Right renal pelvis (tissue), 4 donors: ENCODE measurements at regions not wholly inside any gene's neighbourhood (a gene's known extent, or its start where the extent isn't known, plus 50 kb on each side); places are given as distances from the start of the nearest gene placed in this dataset.

ENCODE experiments used
- DNase-seq, 4 donors: peaks; one replicate each; pipeline ENCODE4 v3.0.0-alpha.2; 2013; ENCODE audit warnings: low read depth in 4 of 4, low spot score in 3 of 4, missing footprints in 1 of 4

DNA sequence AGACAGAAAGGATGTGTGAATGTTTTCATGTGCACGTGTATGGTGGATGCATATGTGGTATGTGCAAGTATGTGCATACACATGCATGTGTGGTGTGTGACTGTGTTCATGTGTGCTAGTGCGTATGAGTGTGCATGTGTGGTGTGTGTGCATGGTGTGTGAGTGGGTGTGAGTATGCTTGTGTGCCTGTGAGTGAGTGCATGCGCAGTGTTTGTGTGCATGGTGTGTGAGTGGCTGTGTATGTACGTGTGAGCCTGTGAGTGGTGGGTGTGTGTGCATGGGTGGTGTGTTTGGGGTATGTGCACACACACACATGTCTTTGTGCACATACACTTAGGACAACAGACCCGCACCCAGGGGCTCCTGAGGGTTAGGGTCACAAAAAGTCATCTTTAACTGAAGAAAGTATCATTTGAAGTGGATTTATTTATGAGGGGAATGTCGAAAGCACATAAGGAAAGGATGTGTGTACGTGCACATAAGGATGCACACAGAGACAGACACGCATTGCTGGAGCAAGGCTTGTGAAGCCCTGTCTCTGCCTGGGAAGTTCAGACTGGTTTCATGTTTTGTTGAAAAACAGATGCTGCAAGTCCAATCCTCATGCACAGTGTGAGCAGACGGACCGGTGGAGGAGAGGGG, 237.0 kb downstream of the SYK start:
- DNase-seq: no peak

DNA sequence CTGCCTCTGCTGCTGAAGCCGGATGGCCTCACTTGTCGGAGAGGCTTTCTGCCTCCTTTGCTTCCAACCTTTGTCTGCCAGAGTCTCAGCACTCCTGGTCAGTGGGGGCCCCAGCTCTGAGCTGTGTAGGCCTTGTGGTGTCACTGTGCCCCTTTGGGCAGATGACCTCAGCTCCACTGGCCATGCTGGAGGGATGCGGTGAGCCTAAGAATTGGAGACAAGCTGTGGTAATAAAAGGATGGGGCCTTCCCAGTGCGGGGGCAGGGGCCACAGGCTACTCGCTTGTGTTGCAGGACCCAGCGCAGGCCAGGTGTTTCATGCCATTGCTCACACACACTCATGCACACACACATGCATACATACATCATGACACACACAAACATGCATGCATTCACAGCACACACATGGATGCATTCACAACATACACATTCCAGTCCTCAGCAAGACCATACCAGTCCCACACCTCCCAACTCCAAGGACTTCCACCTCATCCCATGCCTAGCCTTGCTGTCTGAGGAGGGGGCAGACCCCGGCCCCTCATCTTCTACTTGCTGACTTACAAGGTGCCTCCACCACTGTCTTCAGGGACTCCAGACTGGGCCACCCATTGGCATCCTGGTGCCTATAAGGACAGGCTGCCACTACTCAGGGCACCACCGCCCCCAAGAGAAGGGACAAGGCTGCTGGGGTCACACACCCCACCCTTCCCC, 237.7 kb downstream of the SYK start:
- DNase-seq: no peak

DNA sequence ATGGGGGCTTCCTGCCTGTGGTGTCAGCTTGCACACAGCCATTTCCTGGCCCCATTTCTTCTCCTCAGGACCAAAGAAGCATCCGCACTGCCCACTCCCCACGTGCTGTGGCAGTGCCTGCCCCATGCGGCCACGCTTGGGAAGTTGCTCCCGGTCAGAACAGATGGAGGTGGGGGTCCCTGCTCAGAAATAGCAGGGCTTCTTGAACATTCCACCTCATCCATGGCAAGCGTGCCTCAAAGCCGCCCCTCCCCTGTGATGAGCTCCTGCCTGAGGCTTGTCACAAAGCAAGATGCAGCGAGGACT, 238.2 kb downstream of the SYK start:
- DNase-seq: no peak

DNA sequence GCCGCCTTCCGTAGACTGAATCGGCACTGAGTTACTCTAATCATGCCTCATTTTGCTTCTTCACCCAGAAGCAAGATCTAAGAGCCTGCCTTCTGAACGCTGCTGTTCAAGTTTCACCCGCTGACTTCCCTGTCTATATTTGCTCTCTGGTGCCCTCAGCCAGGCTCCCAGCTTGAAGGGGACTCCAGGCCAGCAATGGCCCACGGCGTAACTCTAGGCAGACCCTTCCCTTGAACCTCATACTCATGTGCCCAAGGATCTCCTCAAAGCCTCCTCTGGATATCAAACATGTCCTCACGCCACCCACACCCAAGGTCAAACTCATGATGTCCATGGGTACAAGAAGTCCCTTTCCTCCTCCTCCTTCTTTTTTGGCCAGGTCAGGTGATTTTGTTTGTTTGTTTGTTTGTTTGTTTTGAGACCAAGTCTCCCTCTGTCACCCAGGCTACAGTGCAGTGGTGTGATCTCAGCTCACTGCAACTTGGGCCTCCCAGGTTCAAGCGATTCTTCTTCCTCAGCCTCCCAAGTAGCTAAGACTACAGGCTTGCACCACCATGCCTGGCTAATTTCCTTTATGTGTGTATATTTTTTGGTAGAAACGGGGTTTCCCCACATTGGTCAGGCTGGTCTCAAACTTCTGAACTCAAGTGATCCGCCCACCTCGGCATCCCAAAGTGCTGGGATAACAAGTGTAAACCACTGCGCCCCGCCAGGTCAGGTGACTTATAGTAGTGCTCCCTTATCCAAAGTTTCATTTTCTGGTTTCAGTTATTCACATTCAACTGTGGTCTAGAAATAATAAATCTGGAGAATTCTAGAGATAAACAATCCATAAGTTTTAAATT, 239.0 kb downstream of the SYK start:
- DNase-seq: no peak

DNA sequence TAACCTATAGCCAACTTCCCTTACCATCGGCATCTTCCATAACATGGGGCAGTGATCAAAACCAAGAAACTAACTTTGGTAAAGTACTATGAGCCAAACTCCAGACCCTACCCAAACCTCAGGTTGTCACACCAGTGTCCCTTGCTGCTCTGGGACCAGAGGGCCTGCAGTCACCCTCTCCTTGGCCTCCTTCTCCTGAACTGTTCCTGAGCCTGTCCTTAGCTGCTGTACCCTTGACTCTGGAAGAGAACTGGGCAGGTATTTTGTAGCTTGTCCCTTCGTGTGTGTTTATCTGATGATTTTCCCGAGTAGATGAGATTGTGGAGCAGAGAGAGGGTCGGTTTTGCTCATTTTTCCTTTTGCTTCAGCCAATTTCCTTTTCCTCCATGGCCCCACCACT, 240.4 kb downstream of the SYK start:
- no peak for DNase-seq

DNA sequence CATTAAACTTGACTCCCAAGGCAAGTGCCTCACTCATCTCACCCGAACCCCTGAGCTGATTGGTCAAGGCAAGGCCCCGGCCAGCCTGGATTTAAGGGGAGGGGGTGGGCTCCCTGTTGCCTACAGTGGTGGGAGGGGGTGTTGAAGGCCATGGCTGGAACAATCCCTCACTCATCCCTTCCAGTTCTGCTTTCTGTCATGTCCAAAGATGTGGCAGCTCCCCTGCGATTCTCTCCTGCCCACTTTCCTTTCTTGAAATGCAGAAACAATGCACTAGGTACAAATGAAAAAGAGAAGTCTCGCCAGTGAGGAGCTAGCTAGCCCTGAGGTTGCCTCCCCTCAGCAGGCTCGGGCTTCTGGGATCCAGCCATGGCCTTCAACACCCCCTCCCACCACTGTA, 240.9 kb downstream of the SYK start:
- DNase-seq: no peak

DNA sequence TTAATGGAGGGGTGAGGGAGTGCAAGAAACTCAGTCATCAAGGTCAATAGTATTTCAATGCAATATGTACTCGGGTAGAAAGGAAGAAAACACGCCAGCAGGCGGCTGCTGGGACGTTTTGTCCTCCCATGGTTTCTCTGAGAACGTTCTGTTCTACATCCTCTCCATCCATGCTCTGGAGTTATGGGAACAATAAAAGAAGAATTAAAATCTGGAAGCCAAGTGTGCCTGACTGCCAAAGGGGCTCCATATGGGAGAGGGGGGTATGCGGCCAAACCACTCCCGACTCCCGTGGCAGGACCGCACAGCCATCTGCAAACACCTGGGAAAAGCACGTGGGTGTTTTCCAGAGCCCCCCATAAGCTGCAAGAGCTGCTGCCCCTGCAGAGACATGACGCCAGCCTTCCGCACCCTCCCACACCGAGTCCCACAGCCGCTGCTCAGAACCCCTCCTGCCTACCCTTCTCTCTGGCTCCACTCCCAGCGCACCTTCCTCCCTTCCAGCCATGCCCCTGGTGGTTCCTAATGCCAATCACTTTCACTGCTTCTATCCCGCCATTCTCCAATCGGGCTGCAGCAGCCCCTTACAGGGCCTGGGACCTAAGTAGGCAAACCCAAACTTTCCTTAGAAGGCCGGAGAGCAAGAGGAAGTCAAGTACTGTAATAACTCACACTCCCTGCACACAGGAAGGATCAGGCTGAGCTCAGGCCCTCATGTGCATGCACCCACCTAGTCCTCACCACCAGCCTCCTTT, 241.6 kb downstream of the SYK start:
- no peak for DNase-seq

DNA sequence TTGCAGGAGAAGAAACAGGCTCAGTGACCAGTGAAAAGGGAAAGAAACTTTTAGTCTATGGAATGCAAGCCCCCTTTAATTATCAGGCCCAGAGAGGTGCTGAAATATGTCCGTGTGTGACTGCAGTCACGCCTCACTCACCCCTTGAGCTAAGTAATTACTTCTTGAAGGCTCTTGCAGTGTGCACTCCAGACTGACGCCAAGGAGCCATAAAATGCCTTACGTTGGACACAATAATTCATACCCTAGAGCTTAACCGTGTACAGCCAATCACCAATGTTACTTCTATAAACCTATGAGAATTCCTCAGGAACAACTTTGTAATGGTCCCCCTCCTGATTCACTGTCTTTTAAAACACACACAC, 242.2 kb downstream of the SYK start:
- no peak for DNase-seq

DNA sequence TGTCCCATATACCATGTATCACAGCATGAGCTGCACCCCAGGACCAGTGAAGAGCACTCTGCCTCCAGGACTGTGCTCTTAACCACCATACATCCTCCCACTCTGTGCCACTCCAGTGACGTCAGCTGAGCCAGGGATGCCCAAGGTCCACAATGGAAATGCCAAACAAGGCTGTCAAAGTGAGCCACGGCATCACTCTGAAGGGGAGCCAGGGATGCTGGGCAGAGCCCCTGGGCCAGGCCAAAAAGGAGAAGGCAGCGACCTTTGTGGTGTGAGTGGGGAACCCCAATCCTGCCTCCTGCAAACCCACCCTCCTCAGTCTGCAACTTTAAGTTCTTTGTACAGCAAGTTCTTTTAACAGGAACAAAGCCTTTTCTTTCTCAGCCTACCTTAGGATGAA, 242.7 kb downstream of the SYK start:
- DNase-seq: no peak

DNA sequence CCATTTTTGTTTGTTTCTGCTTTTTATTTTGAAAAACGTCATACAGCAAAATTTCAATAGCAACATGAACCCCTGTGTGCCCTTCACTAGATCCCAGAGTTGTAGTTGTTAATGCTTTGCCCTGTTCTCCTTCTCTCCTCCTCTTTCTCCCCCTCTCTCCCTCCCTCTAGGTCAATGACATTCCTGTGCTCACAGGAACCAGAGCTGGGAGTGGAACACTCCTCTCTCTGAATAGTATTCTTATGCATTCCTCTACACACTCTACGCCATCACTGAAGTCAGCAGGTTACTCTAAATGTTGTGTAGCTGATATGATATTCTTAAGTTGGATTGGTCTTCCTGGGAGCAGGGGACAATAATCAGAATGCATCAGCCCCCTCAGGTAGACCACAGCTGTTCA, 243.4 kb downstream of the SYK start:
- no peak for DNase-seq

DNA sequence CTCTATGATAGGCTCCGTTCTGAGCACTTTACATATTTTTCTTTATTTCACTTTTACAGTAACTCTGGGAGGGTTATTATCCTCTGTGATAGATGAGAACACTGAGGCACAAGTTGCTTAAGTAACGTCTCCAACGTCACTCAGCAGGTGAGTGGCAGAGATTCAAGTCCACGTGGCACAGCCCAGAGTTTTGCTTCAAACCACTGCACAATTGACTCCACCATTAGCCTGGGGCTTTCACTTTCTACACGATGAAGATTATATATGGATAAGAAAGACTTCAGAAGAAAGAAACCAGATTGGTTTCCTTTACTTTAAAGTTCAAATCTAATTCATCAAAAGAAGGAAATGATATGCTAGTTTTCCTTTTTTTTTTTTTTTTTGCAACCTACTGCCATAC, 245.9 kb downstream of the SYK start:
- DNase-seq: no peak

DNA sequence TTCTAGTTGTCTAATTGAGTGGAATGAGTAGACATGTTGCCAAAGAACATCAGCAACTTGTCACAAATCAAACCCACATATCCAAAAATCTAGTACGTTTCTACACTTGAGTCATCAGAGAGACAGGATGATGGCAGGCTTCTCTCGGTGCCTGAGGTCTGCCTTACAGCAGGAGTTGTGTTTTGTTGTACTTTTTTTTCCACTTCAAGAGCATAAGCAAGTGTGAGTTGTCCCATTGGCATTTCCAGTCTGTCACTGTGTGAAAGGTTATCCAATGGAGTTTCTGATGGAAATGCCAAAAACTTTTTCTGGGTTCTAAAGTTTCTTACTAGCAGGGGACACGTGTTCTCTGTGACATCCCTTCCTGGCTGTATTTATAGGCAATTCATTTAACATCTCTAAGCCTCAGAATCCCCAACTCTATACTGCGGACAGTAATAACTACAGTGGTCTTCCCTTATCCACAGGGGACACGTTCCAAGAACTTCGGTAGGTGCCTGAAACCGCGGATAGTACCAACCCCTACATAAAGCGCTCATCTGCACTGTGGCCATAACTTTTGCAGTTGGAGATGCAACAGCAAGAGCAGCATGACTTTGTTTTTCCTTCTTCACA, 246.5 kb downstream of the SYK start:
- DNase-seq: no peak

DNA sequence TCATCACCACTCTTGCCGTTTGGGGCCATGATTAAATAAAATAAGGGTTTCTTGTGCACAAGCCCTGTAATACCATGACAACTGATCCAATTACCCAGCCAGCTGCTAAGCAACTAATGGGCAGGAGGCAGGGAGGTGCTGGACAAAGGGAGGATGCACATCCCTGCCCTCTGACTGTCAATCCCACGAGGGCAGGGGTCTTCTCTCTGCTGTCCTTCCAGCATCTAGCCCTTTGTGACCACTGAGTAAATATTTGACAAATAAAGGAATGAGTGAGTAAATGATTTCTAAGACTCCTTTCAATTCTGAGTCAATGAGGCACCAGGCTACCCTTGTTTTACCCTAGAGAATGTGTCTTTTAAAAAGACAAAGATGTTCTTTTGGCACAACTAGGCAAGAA, 247.1 kb downstream of the SYK start:
- no peak for DNase-seq

DNA sequence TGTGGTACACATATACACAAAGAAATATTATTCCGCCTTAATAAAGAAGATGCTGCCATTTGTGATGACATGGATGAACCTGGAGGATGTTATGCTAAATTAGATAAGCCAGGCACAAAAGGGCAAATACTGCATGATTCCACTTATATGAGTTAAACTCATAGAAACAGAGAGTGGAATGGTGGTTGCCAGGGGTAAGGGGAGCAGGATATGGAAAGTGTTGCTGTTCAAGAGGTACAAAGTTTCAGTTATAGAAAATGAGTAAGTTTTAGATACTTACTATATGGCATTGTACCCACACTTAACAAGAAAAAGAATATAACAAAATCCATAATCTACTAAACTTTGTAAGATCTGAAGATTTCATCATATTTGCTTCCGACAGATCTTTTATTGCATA, 252.2 kb downstream of the SYK start:
- DNase-seq: no peak

DNA sequence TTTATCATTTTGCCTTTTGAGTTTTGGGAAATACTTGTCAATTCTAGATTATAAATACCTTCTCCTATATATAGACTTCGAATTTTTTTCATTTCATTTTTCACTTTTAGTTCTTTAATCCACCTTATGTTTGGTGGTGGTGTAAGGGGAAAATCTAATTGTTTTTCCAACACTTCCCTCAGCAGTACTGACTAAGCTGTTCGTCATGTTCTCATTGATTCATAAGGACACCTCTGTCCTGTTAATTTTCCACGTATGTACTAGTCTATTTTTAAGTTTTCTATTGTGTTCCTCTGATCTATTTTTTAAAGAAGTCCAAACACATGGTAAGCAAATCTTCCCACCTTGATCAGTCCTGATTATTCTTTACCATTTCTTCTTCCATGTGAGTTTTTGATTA, 254.2 kb downstream of the SYK start:
- DNase-seq: no peak

DNA sequence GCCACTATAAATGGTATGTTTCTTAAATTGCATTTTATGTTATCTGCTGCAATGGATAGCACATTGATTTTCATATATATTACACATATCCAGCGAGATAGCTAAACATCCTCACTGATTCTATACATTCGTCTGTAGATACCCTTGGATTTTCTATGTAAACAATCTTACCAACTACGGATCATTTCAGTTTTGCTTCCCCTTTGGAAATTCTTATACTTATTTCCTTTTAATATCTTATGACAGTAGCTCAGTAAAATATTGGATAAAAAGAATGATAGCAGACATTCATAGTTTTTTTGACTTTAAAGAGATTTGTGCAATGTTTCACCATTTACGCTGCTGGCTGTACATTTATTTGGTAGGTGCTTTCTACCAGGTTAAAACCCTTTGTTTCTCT, 254.9 kb downstream of the SYK start:
- no peak for DNase-seq

DNA sequence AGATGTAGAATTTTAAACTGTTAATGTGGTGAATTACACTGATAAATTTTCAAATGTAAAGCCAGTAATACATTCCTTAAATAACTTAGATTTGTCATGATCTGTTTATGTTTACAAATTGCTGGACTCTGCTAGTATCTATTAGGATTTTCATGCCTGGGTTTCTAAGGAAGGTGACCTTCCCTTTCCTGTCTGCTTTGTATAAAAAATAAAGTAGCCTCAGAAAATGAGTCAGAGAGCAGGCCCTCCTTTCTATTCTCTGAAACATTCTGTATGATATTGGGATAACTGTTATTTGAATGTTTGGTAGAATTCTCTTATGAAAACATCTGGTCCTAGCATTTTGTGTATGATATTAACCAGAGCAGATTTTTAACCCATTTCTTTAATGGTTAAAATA, 255.3 kb downstream of the SYK start:
- no peak for DNase-seq

DNA sequence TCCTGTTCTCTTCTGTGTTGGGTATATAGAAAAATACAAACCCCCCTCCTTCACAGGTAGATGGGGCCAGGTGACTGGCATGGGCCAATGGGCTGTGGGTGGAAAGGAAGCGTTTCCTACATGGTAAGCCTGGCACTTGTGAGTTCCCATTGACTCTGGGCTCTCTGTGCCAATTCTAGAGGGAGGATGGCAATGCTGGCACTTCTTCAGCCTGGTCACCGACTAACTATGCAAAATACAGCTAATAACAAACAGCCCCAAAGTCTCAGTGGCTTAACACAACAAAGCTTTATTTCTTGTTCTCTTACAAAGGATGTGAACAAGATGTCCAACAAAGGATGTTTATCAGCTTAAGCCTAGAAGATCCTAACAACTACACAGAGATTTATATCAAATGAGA, 258.1 kb downstream of the SYK start:
- no peak for DNase-seq

DNA sequence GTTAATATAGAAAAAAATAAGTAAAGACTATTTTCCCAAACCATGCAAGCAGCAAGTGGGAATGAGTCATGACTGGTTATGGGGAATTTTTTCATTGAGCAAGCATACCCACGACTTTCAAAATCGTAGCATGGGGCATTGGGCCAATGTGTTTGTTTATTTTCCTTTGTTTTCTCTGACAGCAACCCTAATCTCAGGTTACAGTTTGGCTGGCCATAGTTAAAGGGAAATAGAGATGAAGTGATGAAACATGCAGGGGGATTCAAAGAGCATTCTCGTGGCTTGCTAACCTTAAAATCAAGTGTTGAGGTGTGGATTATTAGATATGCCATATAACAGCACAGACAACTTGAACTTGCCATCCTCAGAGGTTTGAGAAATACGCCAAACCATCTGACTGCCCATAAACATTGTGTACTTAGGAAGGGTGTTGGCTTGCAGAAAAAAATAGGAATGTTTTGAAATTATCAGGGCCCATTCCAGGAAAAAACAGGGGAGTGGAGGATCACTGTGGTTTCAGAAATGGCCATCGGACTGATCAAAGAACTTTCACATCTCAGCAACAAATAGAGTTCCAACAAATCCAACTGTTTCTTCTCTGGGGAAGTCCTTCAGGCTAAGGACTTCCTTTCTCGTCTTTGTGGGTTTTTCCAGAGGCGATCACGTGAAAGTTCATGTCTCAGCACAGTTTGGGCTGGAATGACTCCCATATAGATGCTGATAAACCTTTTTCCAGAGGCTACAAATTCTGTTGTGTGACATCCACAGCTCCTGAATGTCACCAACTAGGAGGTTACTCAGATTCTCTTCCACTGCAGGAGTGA, 259.1 kb downstream of the SYK start:
- no peak for DNase-seq

DNA sequence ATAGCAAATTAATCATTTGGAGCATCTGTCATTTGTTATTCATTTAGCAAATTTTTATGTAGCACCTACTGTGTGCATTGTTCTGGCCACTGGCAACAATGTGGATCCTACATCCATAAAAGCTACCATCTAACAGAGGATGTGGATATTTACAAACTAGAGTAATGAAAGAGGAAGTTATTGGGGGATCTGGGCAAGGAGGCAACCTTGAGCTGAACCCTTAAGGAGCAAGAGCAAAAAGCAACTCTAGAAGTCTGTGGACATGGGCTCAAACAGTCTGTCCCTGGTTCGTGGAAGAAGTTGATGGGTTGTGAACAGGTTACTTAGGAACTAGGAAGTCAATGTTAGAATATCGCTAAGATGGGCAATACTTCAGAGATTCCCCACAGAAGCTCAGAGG, 259.9 kb downstream of the SYK start:
- no peak for DNase-seq
